Kidney (tissue), 13 donors: ENCODE measurements at regions not wholly inside any gene's neighbourhood (a gene's known extent, or its start where the extent isn't known, plus 50 kb on each side); places are given as distances from the start of the nearest gene placed in this dataset.

ENCODE experiments used
- DNase-seq, 5 donors: peaks; one replicate each; pipeline ENCODE4 v3.0.0-alpha.2; 2013 to 2020
- FAIRE-seq: peaks from 2 replicates; lab custom pipeline; 2012; peaks lifted over from hg19 to GRCh38; lab: Jason Lieb, UNC
- H3K27ac ChIP-seq, 2 donors: one replicate each; pipeline ENCODE4 v1.7.0; 2013; ENCODE audit warnings: low read depth in 2 of 2, low read length in 2 of 2, inconsistent platforms in 1 of 2
- H3K27me3 ChIP-seq: one replicate; pipeline ENCODE4 v1.7.1; 2013; ENCODE audit warnings: low read length, inconsistent platforms; ENCODE audit not compliant: control insufficient read depth, insufficient read depth
- H3K36me3 ChIP-seq, 3 donors: one replicate each; pipeline versions ENCODE4 v1.7.0 to v1.7.1; 2013; ENCODE audit warnings: low read length in 3 of 3, control low read depth in 1 of 3, inconsistent platforms in 1 of 3; ENCODE audit not compliant: insufficient read depth in 3 of 3, control insufficient read depth in 2 of 3
- H3K4me1 ChIP-seq, 3 donors: one replicate each; pipeline versions ENCODE4 v1.7.0 to v1.7.1; 2013; ENCODE audit warnings: low read length in 3 of 3, inconsistent platforms in 1 of 3, low read depth in 1 of 3; ENCODE audit not compliant: control insufficient read depth in 2 of 3, insufficient read depth in 2 of 3
- H3K4me3 ChIP-seq, 3 donors: one replicate each; pipeline versions ENCODE4 v1.7.0 to v1.8.1; 2013; ENCODE audit warnings: low read length in 3 of 3, control low read depth in 1 of 3, inconsistent platforms in 1 of 3
- H3K9ac ChIP-seq, 3 donors: one replicate each; pipeline versions ENCODE4 v1.7.0 to v1.7.1; 2013; ENCODE audit warnings: low read length in 3 of 3, control low read depth in 1 of 3, inconsistent platforms in 1 of 3
- H3K9me3 ChIP-seq, 3 donors: one replicate each; pipeline versions ENCODE4 v1.7.0 to v1.7.1; 2013; ENCODE audit warnings: low read length in 3 of 3, control low read depth in 1 of 3, inconsistent platforms in 1 of 3; ENCODE audit not compliant: control insufficient read depth in 2 of 3, insufficient read depth in 1 of 3
- intact Hi-C: fragments of 100-400 bp; cut with DNase I; formaldehyde crosslinking; loops from one replicate; pipeline ENCODE4 v1.11.1; 2022
- TF ChIP-seq, protein P1 (sequence below): IDR thresholded peaks from 3 replicates; pipeline ENCODE4 v1.5.1; 2012; ENCODE audit warnings: mild to moderate bottlenecking, moderate library complexity, borderline replicate concordance; ENCODE audit not compliant: insufficient read depth; ENCODE audit errors: extremely low read depth
- donor health status: control.
- donor health status: control.
- donor health status: control.
- donor health status: control.
- donor health status: control.
- donor health status: DM: yes; HTN: yes; CAD: no.
- donor health status: Normal renal cell carcinoma (clear cell type).

DNA sequence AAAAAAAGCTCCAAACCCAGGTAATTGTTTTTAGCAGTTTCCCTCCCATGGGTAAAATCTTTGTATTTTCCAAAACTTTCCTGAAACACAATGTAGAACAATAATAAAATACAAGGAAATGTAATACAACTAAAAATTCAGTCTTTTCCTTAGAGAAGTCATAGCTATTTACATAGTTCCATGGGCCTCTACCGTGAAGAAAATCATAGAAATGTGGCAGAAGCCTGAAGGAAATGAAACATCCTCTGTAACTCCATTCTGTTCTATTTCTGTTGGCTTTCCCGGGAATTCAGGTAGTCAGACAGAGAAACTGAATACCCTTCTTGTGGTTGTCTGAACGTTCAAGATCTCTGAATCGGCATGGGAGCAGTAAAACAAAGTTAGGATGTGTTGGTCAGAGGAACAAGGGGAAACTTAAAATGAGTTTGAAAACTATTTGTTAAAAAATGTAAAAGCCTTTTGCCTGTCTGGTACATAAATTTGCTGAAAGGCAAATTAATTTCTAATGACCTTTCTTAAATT lies 202.4 kb upstream of the ZNF608 start:
- Histone ChIP-seq H3K27ac (no peak overlapping the region), H3K4me1 (peaks cover 0 to 5% (median 4%) of the 10 kb centered on the region in 3 donors), H3K27me3 (no peaks in the 10 kb centered on the region), H3K4me3 (no peak overlapping the region), H3K36me3 (no peaks in the 10 kb centered on the region), H3K9ac (no peak overlapping the region), H3K9me3 (no peaks in the 10 kb centered on the region)
- DNase-seq (peak in 1 of 5 donors; percentile 48), FAIRE-seq (no peak)
- TF ChIP-seq, protein P1, sequence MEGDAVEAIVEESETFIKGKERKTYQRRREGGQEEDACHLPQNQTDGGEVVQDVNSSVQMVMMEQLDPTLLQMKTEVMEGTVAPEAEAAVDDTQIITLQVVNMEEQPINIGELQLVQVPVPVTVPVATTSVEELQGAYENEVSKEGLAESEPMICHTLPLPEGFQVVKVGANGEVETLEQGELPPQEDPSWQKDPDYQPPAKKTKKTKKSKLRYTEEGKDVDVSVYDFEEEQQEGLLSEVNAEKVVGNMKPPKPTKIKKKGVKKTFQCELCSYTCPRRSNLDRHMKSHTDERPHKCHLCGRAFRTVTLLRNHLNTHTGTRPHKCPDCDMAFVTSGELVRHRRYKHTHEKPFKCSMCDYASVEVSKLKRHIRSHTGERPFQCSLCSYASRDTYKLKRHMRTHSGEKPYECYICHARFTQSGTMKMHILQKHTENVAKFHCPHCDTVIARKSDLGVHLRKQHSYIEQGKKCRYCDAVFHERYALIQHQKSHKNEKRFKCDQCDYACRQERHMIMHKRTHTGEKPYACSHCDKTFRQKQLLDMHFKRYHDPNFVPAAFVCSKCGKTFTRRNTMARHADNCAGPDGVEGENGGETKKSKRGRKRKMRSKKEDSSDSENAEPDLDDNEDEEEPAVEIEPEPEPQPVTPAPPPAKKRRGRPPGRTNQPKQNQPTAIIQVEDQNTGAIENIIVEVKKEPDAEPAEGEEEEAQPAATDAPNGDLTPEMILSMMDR, result no peak
- intact Hi-C loops, result no loop called here

DNA sequence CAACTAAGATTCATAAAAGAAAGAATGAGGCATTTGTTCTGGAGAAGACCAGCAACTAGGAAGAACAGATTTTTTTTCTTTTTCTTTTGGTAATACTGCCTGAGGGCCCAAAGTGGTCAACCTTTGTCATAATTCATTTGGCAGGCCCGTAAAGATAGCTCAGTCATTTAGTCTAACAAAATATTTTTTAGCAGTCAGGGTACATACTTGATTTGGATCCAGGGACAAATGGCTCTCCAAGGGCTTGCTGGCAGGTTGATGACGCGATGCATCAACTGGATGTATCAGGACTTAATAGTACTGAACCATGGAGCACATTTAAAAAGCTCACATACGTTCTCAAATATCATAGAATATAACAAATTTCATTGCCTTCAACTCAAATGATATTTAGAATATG lies 203.4 kb upstream of the ZNF608 start:
- H3K27ac ChIP-seq, result no peak overlapping the region
- no peak for DNase-seq
- H3K27me3 ChIP-seq, result no peaks in the 10 kb centered on the region
- intact Hi-C loops, result no loop called here
- no peak for FAIRE-seq
- H3K9me3 ChIP-seq, result no peaks in the 10 kb centered on the region
- no peak overlapping the region for H3K9ac ChIP-seq
- no peak overlapping the region for H3K4me3 ChIP-seq
- TF ChIP-seq, protein P1, result no peak
- peaks cover 0 to 5% (median 4%) of the 10 kb centered on the region in 3 donors for H3K4me1 ChIP-seq
- no peaks in the 10 kb centered on the region for H3K36me3 ChIP-seq

DNA sequence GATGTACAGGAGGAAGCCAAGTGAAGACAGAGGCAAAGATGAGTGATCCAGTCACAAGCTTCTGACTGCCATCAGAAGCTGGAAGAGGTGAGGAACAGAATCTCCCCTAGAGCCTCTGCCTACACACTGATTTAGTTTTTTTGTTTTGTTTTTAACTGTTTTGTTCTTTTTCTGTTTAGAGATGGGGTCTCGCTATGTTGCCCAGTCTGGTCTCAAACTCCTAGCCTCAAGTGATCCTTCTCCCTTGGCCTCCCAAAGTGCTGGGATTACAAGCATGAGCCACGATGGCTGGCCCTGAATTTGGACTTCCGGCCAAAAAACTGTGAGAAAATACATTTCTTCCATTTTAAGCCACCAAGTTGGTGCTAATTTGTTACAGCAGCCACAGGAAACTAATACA lies 204.7 kb upstream of the ZNF608 start:
- no peaks in the 10 kb centered on the region for H3K36me3 ChIP-seq
- intact Hi-C loops, result no loop called here
- no peak for FAIRE-seq

More for the DNA sequence above, 204.7 kb upstream of the ZNF608 start:
- DNase-seq, result no peak
- H3K4me1 ChIP-seq, result peaks cover 0 to 5% (median 4%) of the 10 kb centered on the region in 3 donors
- H3K27me3 ChIP-seq, result no peaks in the 10 kb centered on the region
- TF ChIP-seq, protein P1, result no peak
- no peak overlapping the region for H3K27ac ChIP-seq
- no peaks in the 10 kb centered on the region for H3K9me3 ChIP-seq
- H3K9ac ChIP-seq, result no peak overlapping the region
- no peak overlapping the region for H3K4me3 ChIP-seq
